ENCODE measurements at regions not wholly inside any gene's neighbourhood (a gene's known extent, or its start where the extent isn't known, plus 50 kb on each side); places are given as distances from the start of the nearest gene placed in this dataset.
"Not testable (repeated sequence)": the region's sequence is repeated elsewhere in the genome, so short reads cannot be mapped to it uniquely, and the experiment has no call there.

GRCh38 chr5:96528826-96529474 lies 95.9 kb upstream of the PCSK1 start:
- Histone ChIP-seq H3K27ac (ENCODE audit: insufficient read depth, low read depth, low read length, poor library complexity, severe bottlenecking) (no peak overlapping the region), H3K4me1 (ENCODE audit: control insufficient read depth, insufficient read depth, low read length) (no peaks in the 10 kb centered on the region), H3K9me3 (ENCODE audit: control insufficient read depth, low read length) (no peaks in the 10 kb centered on the region), H3K27me3 (ENCODE audit: control insufficient read depth, insufficient read depth, low read length, poor library complexity, severe bottlenecking) (no peaks in the 10 kb centered on the region), H3K36me3 (ENCODE audit: control insufficient read depth, insufficient read depth, low read length) (no peaks in the 10 kb centered on the region), H3K4me3 (ENCODE audit: insufficient read depth, low read depth, low read length) (no peak overlapping the region)
- WGBS, 2 experiments: 66 to 71% methylated on average over 4 of the region's 4 CpGs

- no peaks in the 10 kb centered on the region for H3K36me3 ChIP-seq (ENCODE audit: control insufficient read depth, insufficient read depth, low read length)
- H3K4me3 ChIP-seq (ENCODE audit: insufficient read depth, low read depth, low read length): no peak overlapping the region
- 84 to 92% methylated on average over 5 to 6 of the region's 6 CpGs for WGBS, 2 experiments
- no peaks in the 10 kb centered on the region for H3K27me3 ChIP-seq (ENCODE audit: control insufficient read depth, insufficient read depth, low read length, poor library complexity, severe bottlenecking)
- H3K4me1 ChIP-seq (ENCODE audit: control insufficient read depth, insufficient read depth, low read length): no peaks in the 10 kb centered on the region
- no peaks in the 10 kb centered on the region for H3K9me3 ChIP-seq (ENCODE audit: control insufficient read depth, low read length)
- H3K27ac ChIP-seq (ENCODE audit: insufficient read depth, low read depth, low read length, poor library complexity, severe bottlenecking): no peak overlapping the region
These were observed 96.5 kb upstream of the PCSK1 start for GRCh38 chr5:96529559-96529958.

- H3K36me3 ChIP-seq (ENCODE audit: control insufficient read depth, insufficient read depth, low read length): no peaks in the 10 kb centered on the region
- no peaks in the 10 kb centered on the region for H3K9me3 ChIP-seq (ENCODE audit: control insufficient read depth, low read length)
- no peaks in the 10 kb centered on the region for H3K4me1 ChIP-seq (ENCODE audit: control insufficient read depth, insufficient read depth, low read length)
- no peak overlapping the region for H3K27ac ChIP-seq (ENCODE audit: insufficient read depth, low read depth, low read length, poor library complexity, severe bottlenecking)
- H3K4me3 ChIP-seq (ENCODE audit: insufficient read depth, low read depth, low read length): no peak overlapping the region
- H3K27me3 ChIP-seq (ENCODE audit: control insufficient read depth, insufficient read depth, low read length, poor library complexity, severe bottlenecking): no peaks in the 10 kb centered on the region
These were observed 97.9 kb upstream of the PCSK1 start for GRCh38 chr5:96530901-96531300.

- Histone ChIP-seq H3K4me1 (ENCODE audit: control insufficient read depth, insufficient read depth, low read length) (no peaks in the 10 kb centered on the region), H3K36me3 (ENCODE audit: control insufficient read depth, insufficient read depth, low read length) (no peaks in the 10 kb centered on the region), H3K4me3 (ENCODE audit: insufficient read depth, low read depth, low read length) (no peak overlapping the region), H3K9me3 (ENCODE audit: control insufficient read depth, low read length) (no peaks in the 10 kb centered on the region), H3K27me3 (ENCODE audit: control insufficient read depth, insufficient read depth, low read length, poor library complexity, severe bottlenecking) (no peaks in the 10 kb centered on the region), H3K27ac (ENCODE audit: insufficient read depth, low read depth, low read length, poor library complexity, severe bottlenecking) (no peak overlapping the region)
- WGBS, 2 experiments: 95% methylated on average over 4 of the region's 4 CpGs
These were observed 100.3 kb upstream of the PCSK1 start for GRCh38 chr5:96533371-96533770.

- no peaks in the 10 kb centered on the region for H3K27me3 ChIP-seq (ENCODE audit: control insufficient read depth, insufficient read depth, low read length, poor library complexity, severe bottlenecking)
- no peak overlapping the region for H3K4me3 ChIP-seq (ENCODE audit: insufficient read depth, low read depth, low read length)
- no peak overlapping the region for H3K27ac ChIP-seq (ENCODE audit: insufficient read depth, low read depth, low read length, poor library complexity, severe bottlenecking)
- no peaks in the 10 kb centered on the region for H3K9me3 ChIP-seq (ENCODE audit: control insufficient read depth, low read length)
- H3K4me1 ChIP-seq (ENCODE audit: control insufficient read depth, insufficient read depth, low read length): no peaks in the 10 kb centered on the region
- no peaks in the 10 kb centered on the region for H3K36me3 ChIP-seq (ENCODE audit: control insufficient read depth, insufficient read depth, low read length)
- WGBS, 2 experiments: 83 to 96% methylated on average over 2 to 3 of the region's 3 CpGs
These were observed 104.3 kb upstream of the PCSK1 start for GRCh38 chr5:96537386-96537785.

GRCh38 chr5:96538808-96539250 lies 105.8 kb upstream of the PCSK1 start:
- no peaks in the 10 kb centered on the region for H3K4me1 ChIP-seq (ENCODE audit: control insufficient read depth, insufficient read depth, low read length)
- no peaks in the 10 kb centered on the region for H3K9me3 ChIP-seq (ENCODE audit: control insufficient read depth, low read length)
- no peaks in the 10 kb centered on the region for H3K36me3 ChIP-seq (ENCODE audit: control insufficient read depth, insufficient read depth, low read length)
- WGBS, 2 experiments: 100% methylated on average over 1 of the region's 1 CpG
- no peak overlapping the region for H3K27ac ChIP-seq (ENCODE audit: insufficient read depth, low read depth, low read length, poor library complexity, severe bottlenecking)
- no peak overlapping the region for H3K4me3 ChIP-seq (ENCODE audit: insufficient read depth, low read depth, low read length)
- no peaks in the 10 kb centered on the region for H3K27me3 ChIP-seq (ENCODE audit: control insufficient read depth, insufficient read depth, low read length, poor library complexity, severe bottlenecking)

- Histone ChIP-seq H3K4me3 (ENCODE audit: insufficient read depth, low read depth, low read length) (no peak overlapping the region), H3K27me3 (ENCODE audit: control insufficient read depth, insufficient read depth, low read length, poor library complexity, severe bottlenecking) (no peaks in the 10 kb centered on the region), H3K36me3 (ENCODE audit: control insufficient read depth, insufficient read depth, low read length) (no peaks in the 10 kb centered on the region), H3K9me3 (ENCODE audit: control insufficient read depth, low read length) (no peaks in the 10 kb centered on the region), H3K27ac (ENCODE audit: insufficient read depth, low read depth, low read length, poor library complexity, severe bottlenecking) (no peak overlapping the region), H3K4me1 (ENCODE audit: control insufficient read depth, insufficient read depth, low read length) (no peaks in the 10 kb centered on the region)
- 88 to 89% methylated on average over 1 of the region's 1 CpG for WGBS, 2 experiments
These were observed 113.1 kb upstream of the PCSK1 start for GRCh38 chr5:96546120-96546519.

GRCh38 chr5:96547486-96547885 lies 114.4 kb upstream of the PCSK1 start:
- Histone ChIP-seq H3K36me3 (ENCODE audit: control insufficient read depth, insufficient read depth, low read length) (no peaks in the 10 kb centered on the region), H3K27ac (ENCODE audit: insufficient read depth, low read depth, low read length, poor library complexity, severe bottlenecking) (no peak overlapping the region), H3K4me1 (ENCODE audit: control insufficient read depth, insufficient read depth, low read length) (no peaks in the 10 kb centered on the region), H3K27me3 (ENCODE audit: control insufficient read depth, insufficient read depth, low read length, poor library complexity, severe bottlenecking) (no peaks in the 10 kb centered on the region), H3K4me3 (ENCODE audit: insufficient read depth, low read depth, low read length) (no peak overlapping the region), H3K9me3 (ENCODE audit: control insufficient read depth, low read length) (no peaks in the 10 kb centered on the region)
- WGBS, 2 experiments: 90 to 91% methylated on average over 4 of the region's 4 CpGs

- Histone ChIP-seq H3K4me1 (ENCODE audit: control insufficient read depth, insufficient read depth, low read length) (no peaks in the 10 kb centered on the region), H3K27me3 (ENCODE audit: control insufficient read depth, insufficient read depth, low read length, poor library complexity, severe bottlenecking) (no peaks in the 10 kb centered on the region), H3K4me3 (ENCODE audit: insufficient read depth, low read depth, low read length) (no peak overlapping the region), H3K36me3 (ENCODE audit: control insufficient read depth, insufficient read depth, low read length) (no peaks in the 10 kb centered on the region), H3K27ac (ENCODE audit: insufficient read depth, low read depth, low read length, poor library complexity, severe bottlenecking) (no peak overlapping the region), H3K9me3 (ENCODE audit: control insufficient read depth, low read length) (no peaks in the 10 kb centered on the region)
- WGBS, 2 experiments: 92 to 100% methylated on average over 1 to 2 of the region's 2 CpGs
These were observed 113.3 kb upstream of the CAST start for GRCh38 chr5:96548905-96549304.

- not testable (repeated sequence) for H3K9me3 ChIP-seq (ENCODE audit: control insufficient read depth, low read length); H3K36me3 ChIP-seq (ENCODE audit: control insufficient read depth, insufficient read depth, low read length); H3K27ac ChIP-seq (ENCODE audit: insufficient read depth, low read depth, low read length, poor library complexity, severe bottlenecking); H3K4me1 ChIP-seq (ENCODE audit: control insufficient read depth, insufficient read depth, low read length); H3K4me3 ChIP-seq (ENCODE audit: insufficient read depth, low read depth, low read length); H3K27me3 ChIP-seq (ENCODE audit: control insufficient read depth, insufficient read depth, low read length, poor library complexity, severe bottlenecking)
- WGBS, 2 experiments: 82 to 93% methylated on average over 2 of the region's 2 CpGs
These were observed 101.3 kb upstream of the CAST start for GRCh38 chr5:96560857-96561256.

- Histone ChIP-seq H3K27me3 (ENCODE audit: control insufficient read depth, insufficient read depth, low read length, poor library complexity, severe bottlenecking) (no peaks in the 10 kb centered on the region), H3K4me1 (ENCODE audit: control insufficient read depth, insufficient read depth, low read length) (no peaks in the 10 kb centered on the region), H3K27ac (ENCODE audit: insufficient read depth, low read depth, low read length, poor library complexity, severe bottlenecking) (no peak overlapping the region)
These were observed 99.6 kb upstream of the CAST start for GRCh38 chr5:96562614-96563013.

More at GRCh38 chr5:96562614-96563013, 99.6 kb upstream of the CAST start:
- Histone ChIP-seq H3K9me3 (ENCODE audit: control insufficient read depth, low read length) (no peaks in the 10 kb centered on the region), H3K4me3 (ENCODE audit: insufficient read depth, low read depth, low read length) (no peak overlapping the region), H3K36me3 (ENCODE audit: control insufficient read depth, insufficient read depth, low read length) (no peaks in the 10 kb centered on the region)
